Activated CD8-positive, alpha-beta T cell treated with anti-CD3 and anti-CD28 coated beads for 36 hours (primary cell): ENCODE measurements at regions not wholly inside any gene's neighbourhood (a gene's known extent, or its start where the extent isn't known, plus 50 kb on each side); places are given as distances from the start of the nearest gene placed in this dataset.

ENCODE experiments used
- ATAC-seq: fragments of 200-7000 bp; cut with Tn5 transposase; one replicate; pipeline ENCODE4 v1.10.0; 2021; ENCODE audit warnings: mild to moderate bottlenecking, moderate library complexity
- CTCF ChIA-PET: fragments of 350-600 bp; sonication (Branson Sonifier 250); formaldehyde crosslinking; loops from one replicate; lab custom pipeline; 2021; ENCODE audit warnings: antibody characterized with exemption; lab: Charles Lee
- POLR2A ChIA-PET: fragments of 350-600 bp; sonication (Branson Sonifier 250); formaldehyde crosslinking; loops from one replicate; lab custom pipeline; 2021; ENCODE audit warnings: antibody characterized with exemption; lab: Charles Lee
- DNase-seq: peaks from one replicate; pipeline ENCODE4 v3.0.0-alpha.2; 2020
- H3K27ac Mint-ChIP-seq: one replicate; pipeline ENCODE4 v1.8.0; 2021; ENCODE audit warnings: mild to moderate bottlenecking, mixed read lengths
- H3K27me3 Mint-ChIP-seq: one replicate; pipeline ENCODE4 v1.8.0; 2021; ENCODE audit warnings: mixed read lengths
- H3K36me3 Mint-ChIP-seq: one replicate; pipeline ENCODE4 v1.8.0; 2021; ENCODE audit warnings: low read depth, mixed read lengths
- H3K4me1 Mint-ChIP-seq: one replicate; pipeline ENCODE4 v1.8.0; 2021; ENCODE audit warnings: low read depth, mixed read lengths
- H3K4me3 Mint-ChIP-seq: one replicate; pipeline ENCODE4 v1.8.0; 2021; ENCODE audit warnings: mild to moderate bottlenecking, moderate library complexity, mixed read lengths
- H3K9me3 Mint-ChIP-seq: one replicate; pipeline ENCODE4 v1.8.0; 2021; ENCODE audit warnings: mixed read lengths
- intact Hi-C: fragments of 100-400 bp; cut with micrococcal nuclease; formaldehyde crosslinking; loops from one replicate; pipeline ENCODE4 v1.10.0; 2022
- TF ChIP-seq, protein P1 (sequence below): fragments of 200-600 bp; IDR thresholded peaks from one replicate; pipeline ENCODE4 v1.8.0; 2022; ENCODE audit warnings: antibody characterized with exemption, mild to moderate bottlenecking

DNA sequence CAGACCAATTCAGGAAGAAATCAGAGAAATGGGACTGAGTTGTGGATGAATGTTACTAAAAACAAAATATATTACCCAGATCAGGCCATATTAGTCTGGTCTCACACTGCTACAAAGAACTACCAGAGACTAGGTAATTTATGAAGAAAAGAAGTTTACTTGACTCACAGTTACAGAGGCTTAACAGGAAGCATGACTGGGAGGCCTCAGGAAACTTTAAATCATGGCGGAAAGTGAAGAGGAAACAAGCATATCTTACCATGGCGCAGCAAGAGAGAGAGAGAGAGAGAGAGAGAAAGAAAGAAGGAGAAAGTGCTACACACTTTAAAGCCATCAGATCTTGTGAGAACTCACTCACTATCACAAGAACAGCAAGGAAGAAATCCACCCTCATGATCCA, 636.8 kb upstream of the GRM3 start:
- no peak overlapping the region for H3K4me3 Mint-ChIP-seq
- TF ChIP-seq, protein P1, sequence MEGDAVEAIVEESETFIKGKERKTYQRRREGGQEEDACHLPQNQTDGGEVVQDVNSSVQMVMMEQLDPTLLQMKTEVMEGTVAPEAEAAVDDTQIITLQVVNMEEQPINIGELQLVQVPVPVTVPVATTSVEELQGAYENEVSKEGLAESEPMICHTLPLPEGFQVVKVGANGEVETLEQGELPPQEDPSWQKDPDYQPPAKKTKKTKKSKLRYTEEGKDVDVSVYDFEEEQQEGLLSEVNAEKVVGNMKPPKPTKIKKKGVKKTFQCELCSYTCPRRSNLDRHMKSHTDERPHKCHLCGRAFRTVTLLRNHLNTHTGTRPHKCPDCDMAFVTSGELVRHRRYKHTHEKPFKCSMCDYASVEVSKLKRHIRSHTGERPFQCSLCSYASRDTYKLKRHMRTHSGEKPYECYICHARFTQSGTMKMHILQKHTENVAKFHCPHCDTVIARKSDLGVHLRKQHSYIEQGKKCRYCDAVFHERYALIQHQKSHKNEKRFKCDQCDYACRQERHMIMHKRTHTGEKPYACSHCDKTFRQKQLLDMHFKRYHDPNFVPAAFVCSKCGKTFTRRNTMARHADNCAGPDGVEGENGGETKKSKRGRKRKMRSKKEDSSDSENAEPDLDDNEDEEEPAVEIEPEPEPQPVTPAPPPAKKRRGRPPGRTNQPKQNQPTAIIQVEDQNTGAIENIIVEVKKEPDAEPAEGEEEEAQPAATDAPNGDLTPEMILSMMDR = no peak
- ChIA-PET CTCF (no interaction called here), POLR2A (no interaction called here)
- no peaks in the 10 kb centered on the region for H3K27me3 Mint-ChIP-seq
- no peak for ATAC-seq
- no peak overlapping the region for H3K27ac Mint-ChIP-seq
- no peaks in the 10 kb centered on the region for H3K36me3 Mint-ChIP-seq
- intact Hi-C loops = no loop called here
- no peaks in the 10 kb centered on the region for H3K4me1 Mint-ChIP-seq
- peaks cover 23% of the 10 kb centered on the region for H3K9me3 Mint-ChIP-seq
- DNase-seq = no peak

DNA sequence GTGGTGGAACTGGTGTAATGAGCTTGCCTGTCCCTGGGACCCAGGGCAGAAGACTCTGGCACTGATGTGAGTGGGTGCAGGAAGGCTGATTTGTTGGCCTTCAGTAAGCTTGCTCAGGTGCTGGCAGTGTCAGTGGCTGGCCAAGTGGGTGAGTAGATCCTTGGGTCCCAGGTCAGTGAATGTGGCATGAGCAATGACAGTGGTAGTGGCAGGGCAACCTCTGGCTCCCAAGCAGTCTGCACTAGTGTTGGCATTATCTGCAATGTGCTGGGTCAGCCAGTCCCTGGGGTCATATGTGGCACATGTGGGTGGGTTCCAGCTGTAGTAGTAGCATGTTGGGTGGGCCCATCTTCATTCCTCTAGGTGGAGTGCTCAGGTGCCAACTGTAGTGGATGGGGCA, 640.9 kb upstream of the GRM3 start:
- ChIA-PET CTCF (no interaction called here), POLR2A (no interaction called here)
- DNase-seq (no peak), ATAC-seq (no peak)
- Mint-ChIP-seq H3K4me3 (no peak overlapping the region), H3K36me3 (no peaks in the 10 kb centered on the region), H3K27me3 (no peaks in the 10 kb centered on the region), H3K4me1 (no peaks in the 10 kb centered on the region), H3K9me3 (peaks cover 32% of the 10 kb centered on the region), H3K27ac (no peak overlapping the region)
- intact Hi-C loops = no loop called here
- TF ChIP-seq, protein P1 = no peak

DNA sequence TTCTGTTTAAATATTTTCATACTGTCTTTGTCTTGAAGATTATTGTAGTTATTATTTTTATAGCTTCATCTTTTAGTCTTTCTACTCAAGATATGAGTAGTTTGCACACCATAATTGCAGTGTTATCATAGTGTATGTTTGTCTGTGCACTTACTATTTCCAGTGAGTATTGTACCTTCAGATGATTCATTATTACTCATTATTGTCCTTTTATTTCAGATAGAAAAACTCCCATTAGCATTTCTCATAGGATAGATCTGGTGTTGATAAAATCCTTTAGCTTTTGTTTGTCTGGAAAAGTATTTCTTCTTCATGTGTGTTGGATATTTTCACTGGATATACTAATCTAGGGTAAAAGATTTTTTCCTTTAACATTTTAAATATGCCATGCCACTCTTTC, 646.2 kb upstream of the GRM3 start:
- H3K27me3 Mint-ChIP-seq = no peaks in the 10 kb centered on the region
- H3K27ac Mint-ChIP-seq = no peak overlapping the region
- no peaks in the 10 kb centered on the region for H3K36me3 Mint-ChIP-seq
- CTCF ChIA-PET = no interaction called here
- TF ChIP-seq, protein P1 = no peak
- DNase-seq (no peak), ATAC-seq (no peak)
- intact Hi-C loops = no loop called here
- POLR2A ChIA-PET = no interaction called here
- H3K9me3 Mint-ChIP-seq = peaks cover 25% of the 10 kb centered on the region
- no peak overlapping the region for H3K4me3 Mint-ChIP-seq
- no peaks in the 10 kb centered on the region for H3K4me1 Mint-ChIP-seq

DNA sequence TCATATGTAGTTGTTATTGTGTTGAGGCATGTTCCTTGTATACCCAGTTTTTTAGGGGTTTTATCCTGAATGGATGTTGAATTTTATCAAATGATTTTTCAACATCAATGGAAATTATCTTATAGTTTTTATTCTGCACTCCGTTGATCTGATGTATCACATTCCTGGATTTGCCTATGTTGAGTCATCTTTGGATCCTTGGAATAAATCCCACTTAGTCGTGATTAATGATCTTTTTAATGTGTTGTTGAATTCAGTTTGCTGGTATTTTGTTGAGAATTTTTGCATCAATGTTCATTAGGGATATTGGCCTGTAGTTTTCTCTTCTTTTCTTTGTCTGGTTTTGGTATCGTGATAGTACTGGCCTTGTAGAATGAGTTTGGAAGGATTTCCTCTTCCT, 648.6 kb upstream of the GRM3 start:
- H3K4me3 Mint-ChIP-seq = no peak overlapping the region
- H3K27ac Mint-ChIP-seq = no peak overlapping the region
- DNase-seq = no peak
- no peaks in the 10 kb centered on the region for H3K36me3 Mint-ChIP-seq
- intact Hi-C loops = no loop called here
- peaks cover 13% of the 10 kb centered on the region for H3K9me3 Mint-ChIP-seq
- POLR2A ChIA-PET = no interaction called here
- no peak for ATAC-seq
- no peaks in the 10 kb centered on the region for H3K27me3 Mint-ChIP-seq
- TF ChIP-seq, protein P1 = no peak
- H3K4me1 Mint-ChIP-seq = no peaks in the 10 kb centered on the region
- CTCF ChIA-PET = no interaction called here

DNA sequence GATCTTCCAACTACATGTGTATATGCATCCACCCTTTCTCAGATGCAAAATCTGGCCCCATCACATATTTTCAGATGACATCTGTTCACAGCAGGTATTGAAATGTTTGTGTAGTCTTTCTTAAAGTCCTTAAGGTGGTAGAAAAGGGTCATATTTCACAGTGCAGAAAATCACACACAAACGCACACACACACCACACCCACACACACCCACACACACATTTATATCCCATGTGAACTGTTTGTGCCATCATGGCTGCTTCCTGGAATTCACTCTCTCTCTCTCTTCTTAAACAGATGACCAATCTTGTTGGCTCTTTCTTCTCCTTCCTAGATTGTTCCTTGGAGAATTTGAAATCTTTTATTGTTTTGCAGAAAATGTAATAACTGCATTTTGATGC, 663.0 kb upstream of the GRM3 start:
- no peak overlapping the region for H3K27ac Mint-ChIP-seq
- H3K4me1 Mint-ChIP-seq = no peaks in the 10 kb centered on the region
- POLR2A ChIA-PET = no interaction called here
- H3K4me3 Mint-ChIP-seq = no peak overlapping the region
- ATAC-seq = no peak
- peaks cover 7% of the 10 kb centered on the region for H3K9me3 Mint-ChIP-seq
- TF ChIP-seq, protein P1 = no peak
- intact Hi-C loops = no loop called here
- no peak for DNase-seq
- H3K36me3 Mint-ChIP-seq = no peaks in the 10 kb centered on the region
- no peaks in the 10 kb centered on the region for H3K27me3 Mint-ChIP-seq
- CTCF ChIA-PET = interaction anchor here (0.5 kb wide), 1 partner anchor 491 kb away, joined by 3 read pairs; no protein-coding TSS in a partner anchor
